CD4-positive, alpha-beta memory T cell (primary cell): ENCODE measurements at regions not wholly inside any gene's neighbourhood (a gene's known extent, or its start where the extent isn't known, plus 50 kb on each side); places are given as distances from the start of the nearest gene placed in this dataset.

Source experiments
- CTCF ChIA-PET: fragments of 350-600 bp; sonication (Branson Sonifier 250); formaldehyde crosslinking; loops from one replicate; lab custom pipeline; 2021; ENCODE audit warnings: inconsistent platforms; ENCODE audit not compliant: partially characterized antibody; lab: Charles Lee
- POLR2A ChIA-PET: fragments of 350-600 bp; sonication (Branson Sonifier 250); formaldehyde crosslinking; loops from one replicate; lab custom pipeline; 2021; ENCODE audit not compliant: partially characterized antibody; lab: Charles Lee
- DNase-seq, 5 donors: peaks; one replicate each; pipeline versions ENCODE4 v3.0.0 to v3.0.0-alpha.2; 2020 to 2022; ENCODE audit warnings: mixed read lengths in 1 of 5
- H3K27ac ChIP-seq: one replicate; pipeline ENCODE4 v1.7.0; 2013; ENCODE audit warnings: low read depth, low read length
- H3K27me3 ChIP-seq: 2 replicates; pipeline ENCODE4 v1.7.0; 2013; ENCODE audit warnings: mild to moderate bottlenecking, low read length, moderate library complexity; ENCODE audit not compliant: insufficient read depth
- H3K36me3 ChIP-seq: 2 replicates; pipeline ENCODE4 v1.7.0; 2013; ENCODE audit warnings: mild to moderate bottlenecking, low read length, moderate library complexity; ENCODE audit not compliant: insufficient read depth
- H3K4me1 ChIP-seq: 2 replicates; pipeline ENCODE4 v1.7.0; 2013; ENCODE audit warnings: mild to moderate bottlenecking, low read length, moderate library complexity; ENCODE audit not compliant: insufficient read depth
- H3K4me3 ChIP-seq, 2 donors: one replicate each; pipeline ENCODE4 v1.7.0; 2013; ENCODE audit warnings: low read length in 2 of 2, mild to moderate bottlenecking in 1 of 2
- H3K9me3 ChIP-seq, 2 donors: one replicate each; pipeline ENCODE4 v1.7.0; 2013; ENCODE audit warnings: low read length in 2 of 2, control low read depth in 1 of 2; ENCODE audit not compliant: control insufficient read depth in 1 of 2
- H3K27ac Mint-ChIP-seq, 7 donors: one replicate each; pipeline ENCODE4 v1.8.0; 2020 to 2021; ENCODE audit warnings: mixed read lengths in 7 of 7, mild to moderate bottlenecking in 6 of 7, inconsistent platforms in 3 of 7, moderate library complexity in 3 of 7
- H3K27me3 Mint-ChIP-seq, 2 donors: one replicate each; pipeline ENCODE4 v1.8.0; 2020 to 2021; ENCODE audit warnings: mixed read lengths in 2 of 2
- H3K36me3 Mint-ChIP-seq, 2 donors: one replicate each; pipeline ENCODE4 v1.8.0; 2020 to 2021; ENCODE audit warnings: mixed read lengths in 2 of 2, inconsistent platforms in 1 of 2, mild to moderate bottlenecking in 1 of 2
- H3K4me1 Mint-ChIP-seq, 4 donors: one replicate each; pipeline ENCODE4 v1.8.0; 2020 to 2021; ENCODE audit warnings: mixed read lengths in 4 of 4, mild to moderate bottlenecking in 1 of 4
- H3K4me3 Mint-ChIP-seq, 8 donors: one replicate each; pipeline ENCODE4 v1.8.0; 2020 to 2021; ENCODE audit warnings: mixed read lengths in 8 of 8, mild to moderate bottlenecking in 7 of 8, moderate library complexity in 6 of 8, inconsistent platforms in 3 of 8
- H3K9me3 Mint-ChIP-seq, 8 donors: one replicate each; pipeline ENCODE4 v1.8.0; 2020 to 2021; ENCODE audit warnings: mixed read lengths in 8 of 8, mild to moderate bottlenecking in 5 of 8, inconsistent platforms in 3 of 8, moderate library complexity in 1 of 8
- intact Hi-C: fragments of 100-400 bp; cut with micrococcal nuclease; formaldehyde crosslinking; loops from one replicate; pipeline ENCODE4 v1.15.1; 2023

DNA sequence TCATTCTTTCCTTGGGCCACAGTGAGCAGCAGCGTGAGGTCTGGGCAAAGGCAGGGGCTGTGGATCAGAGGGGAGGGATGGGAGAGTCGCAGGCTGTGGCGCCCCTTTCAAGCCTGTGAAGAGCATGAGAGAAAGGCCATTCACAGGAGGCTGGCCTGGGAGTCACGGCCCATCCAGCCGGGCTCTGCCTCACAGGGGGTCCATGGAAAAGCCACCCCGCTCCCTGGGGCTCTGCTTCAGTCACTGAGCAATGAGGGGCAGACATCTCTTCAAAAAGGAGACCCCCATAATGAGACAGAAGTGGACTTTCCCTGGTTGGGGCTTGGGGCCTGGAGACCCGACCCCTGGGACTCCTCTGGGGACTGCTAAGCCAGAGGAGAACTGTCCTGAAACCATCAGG is 117.0 kb upstream of the GSC start:
- H3K36me3 ChIP-seq = no peaks in the 10 kb centered on the region
- H3K4me3 ChIP-seq = no peak overlapping the region
- H3K9me3 Mint-ChIP-seq = peaks cover 0 to 4% (median 0%) of the 10 kb centered on the region in 8 donors
- no peak overlapping the region for H3K27ac Mint-ChIP-seq
- no peaks in the 10 kb centered on the region for H3K9me3 ChIP-seq
- intact Hi-C loops = no loop called here
- H3K4me3 Mint-ChIP-seq = no peak overlapping the region
- H3K36me3 Mint-ChIP-seq = no peaks in the 10 kb centered on the region
- no peak overlapping the region for H3K27ac ChIP-seq
- CTCF ChIA-PET = no interaction called here
- POLR2A ChIA-PET = no interaction called here
- DNase-seq = no peak
- H3K27me3 ChIP-seq = no peaks in the 10 kb centered on the region
- H3K4me1 ChIP-seq = no peaks in the 10 kb centered on the region
- H3K4me1 Mint-ChIP-seq = no peaks in the 10 kb centered on the region
- H3K27me3 Mint-ChIP-seq = peaks cover 0 to 2% of the 10 kb centered on the region in 2 donors

GRCh38 chr14:94885481-94886155 is 115.7 kb upstream of the GSC start:
- H3K27ac ChIP-seq = no peak overlapping the region
- H3K27ac Mint-ChIP-seq = no peak overlapping the region
- H3K36me3 ChIP-seq = no peaks in the 10 kb centered on the region
- H3K9me3 Mint-ChIP-seq = peaks cover 0 to 5% (median 0%) of the 10 kb centered on the region in 8 donors
- POLR2A ChIA-PET = no interaction called here
- intact Hi-C loops = no loop called here
- DNase-seq = no peak
- no peaks in the 10 kb centered on the region for H3K27me3 ChIP-seq
- peaks cover 0 to 4% of the 10 kb centered on the region in 2 donors for H3K27me3 Mint-ChIP-seq
- H3K4me1 ChIP-seq = no peaks in the 10 kb centered on the region
- no peaks in the 10 kb centered on the region for H3K36me3 Mint-ChIP-seq
- no peak overlapping the region for H3K4me3 Mint-ChIP-seq
- no peaks in the 10 kb centered on the region for H3K4me1 Mint-ChIP-seq
- H3K9me3 ChIP-seq = no peaks in the 10 kb centered on the region
- no peak overlapping the region for H3K4me3 ChIP-seq
- CTCF ChIA-PET = no interaction called here

DNA sequence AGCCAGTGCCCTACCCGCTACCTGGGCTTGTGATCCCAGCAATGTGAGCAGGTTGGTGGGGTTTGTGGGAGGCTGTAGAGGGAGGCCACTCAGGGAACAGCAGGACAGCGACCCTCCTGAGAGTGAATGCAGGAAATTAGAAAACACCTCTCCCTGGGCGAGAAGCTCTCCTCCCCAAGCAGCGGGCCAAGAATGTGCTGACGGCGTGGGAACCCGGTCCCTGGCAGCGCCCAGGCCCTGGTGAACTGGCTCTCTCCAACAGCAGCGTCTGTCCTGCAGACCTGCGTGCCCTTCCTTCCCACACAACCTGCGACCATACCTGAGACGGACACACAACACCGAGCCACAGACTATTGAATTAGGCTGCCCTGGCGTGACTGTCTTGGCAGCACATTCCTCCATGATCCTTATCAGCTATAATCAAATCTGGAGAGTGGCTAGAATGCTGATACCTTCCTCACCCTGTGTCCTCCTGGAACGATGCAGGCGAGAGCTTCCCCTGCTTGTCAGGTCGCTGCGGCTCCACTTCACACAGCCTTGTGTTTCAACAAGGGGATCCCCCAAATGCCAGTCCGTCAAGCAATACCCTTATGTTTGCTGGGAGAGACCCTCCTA is 114.8 kb upstream of the GSC start:
- ChIA-PET POLR2A (no interaction called here), CTCF (no interaction called here)
- Mint-ChIP-seq H3K9me3 (peaks cover 0 to 5% (median 0%) of the 10 kb centered on the region in 8 donors), H3K27ac (no peak overlapping the region), H3K4me1 (no peaks in the 10 kb centered on the region), H3K36me3 (no peaks in the 10 kb centered on the region), H3K27me3 (peaks cover 0 to 4% of the 10 kb centered on the region in 2 donors), H3K4me3 (no peak overlapping the region)
- no peak for DNase-seq
- Histone ChIP-seq H3K27ac (no peak overlapping the region), H3K9me3 (no peaks in the 10 kb centered on the region), H3K4me1 (no peaks in the 10 kb centered on the region), H3K4me3 (no peak overlapping the region), H3K36me3 (no peaks in the 10 kb centered on the region), H3K27me3 (no peaks in the 10 kb centered on the region)
- intact Hi-C loops = no loop called here

GRCh38 chr14:94882401-94882800 is 112.5 kb upstream of the GSC start:
- H3K4me3 Mint-ChIP-seq = no peak overlapping the region
- Histone ChIP-seq H3K36me3 (no peaks in the 10 kb centered on the region), H3K4me1 (no peaks in the 10 kb centered on the region), H3K27ac (no peak overlapping the region), H3K9me3 (no peaks in the 10 kb centered on the region), H3K4me3 (no peak overlapping the region), H3K27me3 (no peaks in the 10 kb centered on the region)
- no peak overlapping the region for H3K27ac Mint-ChIP-seq
- no peak for DNase-seq
- POLR2A ChIA-PET = interaction anchor here (0.5 kb wide), 1 partner anchor 218 kb away, joined by 3 read pairs; no protein-coding TSS in a partner anchor
- H3K36me3 Mint-ChIP-seq = no peaks in the 10 kb centered on the region
- intact Hi-C loops = no loop called here
- peaks cover 4% of the 10 kb centered on the region in 2 donors for H3K27me3 Mint-ChIP-seq
- no peaks in the 10 kb centered on the region for H3K4me1 Mint-ChIP-seq
- peaks cover 0 to 5% (median 0%) of the 10 kb centered on the region in 8 donors for H3K9me3 Mint-ChIP-seq
- CTCF ChIA-PET = no interaction called here

DNA sequence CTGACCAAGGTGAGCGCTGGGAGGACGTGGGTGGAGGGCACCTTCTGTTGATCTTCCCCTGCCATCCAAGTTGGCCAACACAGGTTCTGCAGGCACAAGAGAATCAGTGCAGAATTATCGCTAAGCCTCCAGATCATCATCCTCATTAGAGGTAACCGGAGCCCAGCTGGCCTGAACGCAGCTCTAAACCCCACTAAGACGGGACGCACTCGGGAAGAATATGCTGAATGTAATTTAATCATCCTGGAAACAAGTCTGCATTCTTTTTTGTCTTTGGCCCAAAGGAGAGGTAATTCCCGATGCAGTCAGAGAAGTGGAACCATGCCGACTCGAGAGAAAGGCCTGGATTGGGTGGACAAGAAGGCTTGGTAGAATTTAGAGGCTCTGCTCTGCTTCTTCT is 111.0 kb upstream of the GSC start:
- peaks cover 0 to 5% (median 0%) of the 10 kb centered on the region in 8 donors for H3K9me3 Mint-ChIP-seq
- H3K36me3 ChIP-seq = no peaks in the 10 kb centered on the region
- no peaks in the 10 kb centered on the region for H3K9me3 ChIP-seq
- H3K4me3 Mint-ChIP-seq = no peak overlapping the region
- POLR2A ChIA-PET = no interaction called here
- no peak overlapping the region for H3K27ac ChIP-seq
- H3K27ac Mint-ChIP-seq = no peak overlapping the region
- CTCF ChIA-PET = no interaction called here
- no peak for DNase-seq
- H3K4me3 ChIP-seq = no peak overlapping the region
- peaks cover 10 to 14% of the 10 kb centered on the region in 2 donors for H3K27me3 Mint-ChIP-seq
- no peaks in the 10 kb centered on the region for H3K4me1 ChIP-seq
- no peaks in the 10 kb centered on the region for H3K4me1 Mint-ChIP-seq
- intact Hi-C loops = no loop called here
- H3K27me3 ChIP-seq = no peaks in the 10 kb centered on the region
- no peaks in the 10 kb centered on the region for H3K36me3 Mint-ChIP-seq

GRCh38 chr14:94880106-94880505 is 110.2 kb upstream of the GSC start:
- peaks cover 0 to 5% (median 0%) of the 10 kb centered on the region in 8 donors for H3K9me3 Mint-ChIP-seq
- H3K27ac ChIP-seq = no peak overlapping the region
- peaks cover 13 to 16% of the 10 kb centered on the region in 2 donors for H3K27me3 Mint-ChIP-seq
- H3K4me1 Mint-ChIP-seq = no peaks in the 10 kb centered on the region
- H3K36me3 Mint-ChIP-seq = no peaks in the 10 kb centered on the region
- CTCF ChIA-PET = interaction anchor here (0.6 kb wide), 1 partner anchor 1112 kb away, joined by 3 read pairs; no protein-coding TSS in a partner anchor
- DNase-seq = no peak
- intact Hi-C loops = no loop called here
- H3K4me1 ChIP-seq = no peaks in the 10 kb centered on the region
- no peak overlapping the region for H3K4me3 Mint-ChIP-seq
- H3K27me3 ChIP-seq = no peaks in the 10 kb centered on the region
- H3K4me3 ChIP-seq = no peak overlapping the region
- POLR2A ChIA-PET = no interaction called here
- H3K9me3 ChIP-seq = no peaks in the 10 kb centered on the region
- H3K27ac Mint-ChIP-seq = no peak overlapping the region
- no peaks in the 10 kb centered on the region for H3K36me3 ChIP-seq

GRCh38 chr14:94879537-94879936 is 109.6 kb upstream of the GSC start:
- peaks cover 17 to 18% of the 10 kb centered on the region in 2 donors for H3K27me3 Mint-ChIP-seq
- no peaks in the 10 kb centered on the region for H3K9me3 ChIP-seq
- ChIA-PET CTCF (no interaction called here), POLR2A (no interaction called here)
- H3K4me3 Mint-ChIP-seq = no peak overlapping the region
- intact Hi-C loops = no loop called here
- H3K36me3 ChIP-seq = no peaks in the 10 kb centered on the region
- no peak for DNase-seq
- H3K4me1 ChIP-seq = no peaks in the 10 kb centered on the region
- H3K36me3 Mint-ChIP-seq = no peaks in the 10 kb centered on the region
- no peaks in the 10 kb centered on the region for H3K27me3 ChIP-seq
- no peaks in the 10 kb centered on the region for H3K4me1 Mint-ChIP-seq
- H3K27ac ChIP-seq = no peak overlapping the region
- H3K27ac Mint-ChIP-seq = no peak overlapping the region
- no peak overlapping the region for H3K4me3 ChIP-seq
- peaks cover 0 to 5% (median 0%) of the 10 kb centered on the region in 8 donors for H3K9me3 Mint-ChIP-seq
